Skeletal muscle satellite cell (primary cell): ENCODE measurements at regions not wholly inside any gene's neighbourhood (a gene's known extent, or its start where the extent isn't known, plus 50 kb on each side); places are given as distances from the start of the nearest gene placed in this dataset.
"Not testable (repeated sequence)": the region's sequence is repeated elsewhere in the genome, so short reads cannot be mapped to it uniquely, and the experiment has no call there.

Experiments used
- H3K27me3 ChIP-seq: 2 replicates; pipeline ENCODE4 v1.7.0; 2013; ENCODE audit warnings: low read length; ENCODE audit not compliant: control insufficient read depth, insufficient read depth
- H3K36me3 ChIP-seq: 2 replicates; pipeline ENCODE4 v1.7.0; 2013; ENCODE audit warnings: mild to moderate bottlenecking, control low read depth, low read length; ENCODE audit not compliant: insufficient read depth
- H3K4me1 ChIP-seq: 2 replicates; pipeline ENCODE4 v1.7.0; 2013; ENCODE audit warnings: low read length; ENCODE audit not compliant: control insufficient read depth, insufficient read depth
- H3K4me2 ChIP-seq: 2 replicates; pipeline ENCODE4 v1.7.0; 2013; ENCODE audit warnings: mild to moderate bottlenecking, low read length
- H3K4me3 ChIP-seq: 2 replicates; pipeline ENCODE4 v1.7.0; 2013; ENCODE audit warnings: low read length
- H3K9ac ChIP-seq: 2 replicates; pipeline ENCODE4 v1.7.0; 2013; ENCODE audit warnings: mild to moderate bottlenecking, low read depth, low read length, moderate library complexity
- H3K9me3 ChIP-seq: replicated peaks from 2 replicates; pipeline ENCODE4 v1.7.0; 2013; ENCODE audit warnings: mild to moderate bottlenecking, control low read depth, low read length

GRCh38 chr3:145063616-145064015, 1092.0 kb downstream of the DIPK2A start:
- Histone ChIP-seq H3K36me3 (no peaks in the 10 kb centered on the region), H3K27me3 (no peaks in the 10 kb centered on the region)

DNA sequence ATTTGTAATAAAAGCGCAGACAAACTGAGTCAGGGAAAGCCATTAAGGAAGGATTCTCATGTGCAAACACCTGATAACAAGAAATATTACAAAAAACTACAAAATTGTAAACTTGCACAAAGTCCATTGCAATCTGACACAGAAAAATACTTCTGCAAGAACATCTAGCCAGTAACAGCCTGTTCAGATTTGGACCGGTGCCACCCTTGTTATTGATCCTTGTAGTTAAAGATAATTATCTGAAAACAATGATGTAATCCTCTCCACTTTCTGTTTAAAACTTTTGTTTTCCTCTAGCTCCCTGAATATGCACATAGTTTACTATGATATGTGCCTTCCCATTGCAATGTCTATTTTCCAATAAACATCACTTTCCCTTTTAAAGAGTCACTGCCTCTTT, 1090.2 kb downstream of the PLOD2 start:
- Histone ChIP-seq H3K4me1 (no peaks in the 10 kb centered on the region), H3K4me3 (no peak overlapping the region), H3K4me2 (no peak overlapping the region), H3K9me3 (no peaks in the 10 kb centered on the region), H3K9ac (no peak overlapping the region), H3K27me3 (no peaks in the 10 kb centered on the region), H3K36me3 (no peaks in the 10 kb centered on the region)

More at GRCh38 chr3:145063616-145064015, 1092.0 kb downstream of the DIPK2A start:
- Histone ChIP-seq H3K9me3 (no peaks in the 10 kb centered on the region), H3K4me2 (no peak overlapping the region), H3K4me1 (no peaks in the 10 kb centered on the region), H3K9ac (no peak overlapping the region), H3K4me3 (no peak overlapping the region)

GRCh38 chr3:145079436-145079835, 1081.5 kb downstream of the PLOD2 start:
- Histone ChIP-seq H3K4me1 (no peaks in the 10 kb centered on the region), H3K27me3 (no peaks in the 10 kb centered on the region), H3K9ac (no peak overlapping the region), H3K9me3 (no peaks in the 10 kb centered on the region), H3K36me3 (no peaks in the 10 kb centered on the region), H3K4me2 (no peak overlapping the region), H3K4me3 (no peak overlapping the region)

DNA sequence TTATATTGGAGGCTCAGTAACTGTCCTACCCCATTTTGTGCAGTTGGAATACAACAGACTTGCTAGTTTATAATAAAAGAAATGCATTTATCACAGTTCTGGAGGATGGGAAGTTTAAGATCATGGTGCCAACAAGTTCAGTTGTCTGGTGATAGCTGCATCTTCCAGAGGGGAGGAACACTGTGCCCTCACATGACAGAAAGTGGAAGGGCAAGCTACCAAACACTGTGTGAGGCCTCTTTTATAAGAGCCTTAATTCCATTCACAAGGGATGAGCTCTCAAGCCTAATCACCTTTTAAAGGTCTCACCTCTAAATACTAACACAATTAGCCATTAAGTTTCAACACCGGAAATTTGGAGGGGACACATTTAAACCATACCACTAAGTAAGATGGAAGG, 1073.9 kb downstream of the PLOD2 start:
- Histone ChIP-seq H3K4me1 (no peaks in the 10 kb centered on the region), H3K27me3 (no peaks in the 10 kb centered on the region), H3K4me2 (no peak overlapping the region), H3K9me3 (no peaks in the 10 kb centered on the region), H3K4me3 (no peak overlapping the region), H3K9ac (no peak overlapping the region), H3K36me3 (no peaks in the 10 kb centered on the region)

- H3K27me3 ChIP-seq = no peaks in the 10 kb centered on the region
- no peaks in the 10 kb centered on the region for H3K4me1 ChIP-seq
- no peak overlapping the region for H3K4me3 ChIP-seq
- H3K4me2 ChIP-seq = no peak overlapping the region
- H3K9ac ChIP-seq = no peak overlapping the region
- no peaks in the 10 kb centered on the region for H3K36me3 ChIP-seq
- H3K9me3 ChIP-seq = no peaks in the 10 kb centered on the region
These were observed 1072.1 kb downstream of the PLOD2 start for GRCh38 chr3:145088917-145089316.

DNA sequence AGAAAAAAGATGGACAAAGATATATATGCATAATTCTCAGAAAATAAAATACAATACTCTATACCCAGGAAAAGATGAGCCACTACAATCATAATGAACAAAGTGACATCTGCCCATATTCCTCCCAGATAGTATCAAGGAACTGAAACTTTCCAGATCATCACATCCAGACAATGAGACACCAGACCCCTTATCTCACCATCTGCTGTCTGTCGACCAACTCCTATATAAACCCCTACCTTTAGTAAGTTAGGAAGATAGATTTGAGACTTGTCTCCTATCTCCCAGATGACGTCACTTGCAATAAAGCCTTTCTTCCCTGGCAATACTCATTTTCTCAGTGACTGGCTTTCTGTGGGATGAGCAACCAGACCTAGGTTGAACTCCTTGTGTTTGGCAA, 1071.6 kb downstream of the PLOD2 start:
- Histone ChIP-seq H3K4me1 (no peaks in the 10 kb centered on the region), H3K36me3 (no peaks in the 10 kb centered on the region), H3K27me3 (no peaks in the 10 kb centered on the region), H3K9me3 (no peaks in the 10 kb centered on the region), H3K4me2 (no peak overlapping the region), H3K9ac (no peak overlapping the region), H3K4me3 (no peak overlapping the region)

- H3K9me3 ChIP-seq = no peaks in the 10 kb centered on the region
- no peak overlapping the region for H3K4me3 ChIP-seq
- H3K4me1 ChIP-seq = no peaks in the 10 kb centered on the region
- no peak overlapping the region for H3K9ac ChIP-seq
- no peak overlapping the region for H3K4me2 ChIP-seq
- no peaks in the 10 kb centered on the region for H3K36me3 ChIP-seq
- no peaks in the 10 kb centered on the region for H3K27me3 ChIP-seq
These were observed 1066.5 kb downstream of the PLOD2 start for GRCh38 chr3:145094355-145094941.

DNA sequence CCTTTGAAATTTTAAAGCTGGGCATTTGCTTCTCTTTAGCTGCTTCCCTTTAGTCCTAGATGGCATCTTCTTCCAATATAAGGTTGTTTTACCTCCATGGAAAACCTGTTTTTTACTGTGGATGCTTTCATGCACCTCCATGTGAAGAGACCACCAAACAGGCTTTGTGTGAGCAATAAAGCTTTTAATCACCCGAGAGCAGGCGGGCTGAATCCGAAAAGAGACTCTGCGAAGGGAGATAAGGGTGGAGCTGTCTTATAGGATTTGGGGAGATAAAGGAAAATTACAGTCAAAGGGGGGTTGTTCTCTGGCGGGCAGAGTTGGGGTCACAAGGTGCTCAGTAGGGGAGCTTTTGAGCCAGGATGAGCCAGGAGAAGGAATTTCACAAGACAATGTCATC, 1049.8 kb downstream of the PLOD2 start:
- H3K4me1 ChIP-seq, H3K9me3 ChIP-seq, H3K4me2 ChIP-seq, H3K9ac ChIP-seq, H3K4me3 ChIP-seq, H3K36me3 ChIP-seq, H3K27me3 ChIP-seq: not testable (repeated sequence)

DNA sequence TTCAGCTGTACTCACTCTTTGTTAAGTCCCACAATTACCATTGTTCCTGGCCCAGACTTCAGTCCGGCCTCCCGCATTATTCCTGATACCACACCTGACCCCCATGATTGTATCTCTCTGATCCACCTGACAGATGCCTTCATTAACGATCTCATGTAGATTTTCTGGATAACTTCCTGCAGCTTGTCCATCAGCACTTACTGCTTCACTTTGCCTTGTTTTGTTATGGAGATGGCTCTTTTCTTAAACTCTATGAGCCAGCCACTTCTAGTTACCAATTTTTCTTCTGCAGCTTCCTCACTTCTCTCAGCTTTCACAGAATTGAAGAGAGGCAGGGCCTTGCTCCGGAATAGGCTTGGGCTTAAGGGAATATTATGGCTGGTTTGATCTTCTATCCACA, 1044.2 kb downstream of the PLOD2 start:
- H3K27me3 ChIP-seq = no peaks in the 10 kb centered on the region
- no peak overlapping the region for H3K4me3 ChIP-seq
- H3K9me3 ChIP-seq = no peaks in the 10 kb centered on the region
- no peaks in the 10 kb centered on the region for H3K36me3 ChIP-seq
- no peak overlapping the region for H3K4me2 ChIP-seq
- H3K9ac ChIP-seq = no peak overlapping the region
- H3K4me1 ChIP-seq = no peaks in the 10 kb centered on the region

- H3K9me3 ChIP-seq = no peaks in the 10 kb centered on the region
- H3K4me2 ChIP-seq = no peak overlapping the region
- H3K9ac ChIP-seq = no peak overlapping the region
- H3K36me3 ChIP-seq = no peaks in the 10 kb centered on the region
- no peak overlapping the region for H3K4me3 ChIP-seq
- H3K4me1 ChIP-seq = no peaks in the 10 kb centered on the region
- H3K27me3 ChIP-seq = no peaks in the 10 kb centered on the region
These were observed 1042.7 kb downstream of the PLOD2 start for GRCh38 chr3:145118303-145118702.

GRCh38 chr3:145124900-145125678, 1035.9 kb downstream of the PLOD2 start:
- no peaks in the 10 kb centered on the region for H3K36me3 ChIP-seq
- H3K9me3 ChIP-seq = no peaks in the 10 kb centered on the region
- no peak overlapping the region for H3K4me2 ChIP-seq
- no peaks in the 10 kb centered on the region for H3K4me1 ChIP-seq
- no peaks in the 10 kb centered on the region for H3K27me3 ChIP-seq
- H3K9ac ChIP-seq = no peak overlapping the region
- no peak overlapping the region for H3K4me3 ChIP-seq

DNA sequence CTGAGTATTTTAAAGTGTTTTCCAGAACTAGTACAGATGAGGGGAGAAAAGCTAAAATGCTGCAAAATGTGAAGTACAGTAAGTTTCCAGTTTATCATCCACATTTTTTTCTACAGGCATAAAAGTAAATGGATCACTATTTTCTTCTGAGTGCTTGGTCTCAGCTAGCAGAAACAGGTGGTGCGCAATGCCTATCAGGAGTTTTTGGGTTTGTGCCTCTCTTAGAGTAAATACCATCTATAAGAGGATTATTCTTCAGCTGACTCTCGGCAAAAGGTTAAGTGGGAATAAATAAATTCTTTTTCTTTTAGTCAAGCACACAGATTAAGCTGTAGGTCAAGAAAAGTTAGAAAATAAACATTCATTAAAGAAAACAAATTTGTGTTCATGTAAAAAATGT, 1027.7 kb downstream of the PLOD2 start:
- no peaks in the 10 kb centered on the region for H3K27me3 ChIP-seq
- no peak overlapping the region for H3K4me2 ChIP-seq
- no peaks in the 10 kb centered on the region for H3K4me1 ChIP-seq
- no peaks in the 10 kb centered on the region for H3K9me3 ChIP-seq
- H3K4me3 ChIP-seq = no peak overlapping the region
- H3K36me3 ChIP-seq = no peaks in the 10 kb centered on the region
- H3K9ac ChIP-seq = no peak overlapping the region
